HepG2 (cell line): ENCODE measurements at regions not wholly inside any gene's neighbourhood (a gene's known extent, or its start where the extent isn't known, plus 50 kb on each side); places are given as distances from the start of the nearest gene placed in this dataset.

Source experiments
- CHD2 ChIP-seq: IDR thresholded peaks from 2 replicates; pipeline ENCODE4 v1.6.1; 2011; ENCODE audit warnings: low read depth, low read length, improper control_type of control experiment
- HNRNPL ChIP-seq: fragments of 200-400 bp; formaldehyde crosslinking; IDR thresholded peaks from 2 replicates; pipeline ENCODE4 v1.6.1; 2017; ENCODE audit warnings: mild to moderate bottlenecking, low read depth, low read length
- NFE2 ChIP-seq: sonication (generic); formaldehyde crosslinking; IDR thresholded peaks from 2 replicates; pipeline ENCODE4 v1.4.0; 2020; ENCODE audit warnings: missing genetic modification reagents
- PAF1 ChIP-seq: IDR thresholded peaks from 2 replicates; pipeline ENCODE4 v1.6.1; 2016; ENCODE audit warnings: missing genetic modification reagents, missing compliant biosample characterization
- TF ChIP-seq, protein P1 (sequence below): sonication (generic); formaldehyde crosslinking; IDR thresholded peaks from 2 replicates; pipeline ENCODE4 v1.9.0; 2021; ENCODE audit warnings: mild to moderate bottlenecking, missing genetic modification reagents
- TF ChIP-seq, protein P2 (sequence below): sonication (generic); formaldehyde crosslinking; IDR thresholded peaks from 2 replicates; pipeline ENCODE4 v1.9.0; 2021; ENCODE audit warnings: missing genetic modification reagents, borderline replicate concordance

DNA sequence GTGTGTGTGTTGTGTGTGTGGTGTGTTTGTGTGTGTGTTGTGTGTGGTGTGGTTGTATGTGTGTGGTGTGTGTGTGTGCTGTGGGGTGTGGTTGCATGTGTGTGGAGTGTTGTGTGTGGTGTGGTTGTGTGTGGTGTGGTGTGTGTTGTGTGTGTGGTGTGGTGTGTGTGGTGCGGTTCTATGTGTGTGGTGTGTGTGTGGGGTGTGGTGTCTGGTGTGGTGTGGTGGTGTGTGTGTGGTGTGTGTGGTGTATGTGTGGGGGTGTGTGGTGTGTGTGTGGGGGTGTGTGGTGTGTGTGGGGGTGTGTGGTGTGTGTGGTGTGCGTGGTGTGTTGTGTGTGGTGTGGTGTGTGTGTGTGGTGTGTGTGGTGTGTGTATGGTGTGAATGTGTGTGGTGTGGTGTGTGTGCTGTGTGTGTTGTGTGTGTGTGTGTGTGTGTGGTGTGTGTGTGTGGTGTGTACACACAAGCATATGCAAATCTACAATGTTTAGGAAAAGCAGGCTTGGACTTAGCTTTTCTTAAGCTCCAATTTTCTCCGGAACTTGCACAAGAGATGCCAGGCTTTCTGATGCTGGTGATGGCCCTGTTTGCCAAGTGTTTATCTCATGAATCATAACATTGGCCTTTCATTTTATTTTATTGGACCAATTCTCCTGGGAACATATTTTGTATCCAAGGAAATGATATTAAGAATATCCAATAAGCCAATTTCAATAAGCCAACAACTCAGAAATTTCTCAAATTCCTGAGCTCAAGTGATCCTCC, 148.7 kb downstream of the SPATA18 start (continued):
- TF ChIP-seq, protein P1, sequence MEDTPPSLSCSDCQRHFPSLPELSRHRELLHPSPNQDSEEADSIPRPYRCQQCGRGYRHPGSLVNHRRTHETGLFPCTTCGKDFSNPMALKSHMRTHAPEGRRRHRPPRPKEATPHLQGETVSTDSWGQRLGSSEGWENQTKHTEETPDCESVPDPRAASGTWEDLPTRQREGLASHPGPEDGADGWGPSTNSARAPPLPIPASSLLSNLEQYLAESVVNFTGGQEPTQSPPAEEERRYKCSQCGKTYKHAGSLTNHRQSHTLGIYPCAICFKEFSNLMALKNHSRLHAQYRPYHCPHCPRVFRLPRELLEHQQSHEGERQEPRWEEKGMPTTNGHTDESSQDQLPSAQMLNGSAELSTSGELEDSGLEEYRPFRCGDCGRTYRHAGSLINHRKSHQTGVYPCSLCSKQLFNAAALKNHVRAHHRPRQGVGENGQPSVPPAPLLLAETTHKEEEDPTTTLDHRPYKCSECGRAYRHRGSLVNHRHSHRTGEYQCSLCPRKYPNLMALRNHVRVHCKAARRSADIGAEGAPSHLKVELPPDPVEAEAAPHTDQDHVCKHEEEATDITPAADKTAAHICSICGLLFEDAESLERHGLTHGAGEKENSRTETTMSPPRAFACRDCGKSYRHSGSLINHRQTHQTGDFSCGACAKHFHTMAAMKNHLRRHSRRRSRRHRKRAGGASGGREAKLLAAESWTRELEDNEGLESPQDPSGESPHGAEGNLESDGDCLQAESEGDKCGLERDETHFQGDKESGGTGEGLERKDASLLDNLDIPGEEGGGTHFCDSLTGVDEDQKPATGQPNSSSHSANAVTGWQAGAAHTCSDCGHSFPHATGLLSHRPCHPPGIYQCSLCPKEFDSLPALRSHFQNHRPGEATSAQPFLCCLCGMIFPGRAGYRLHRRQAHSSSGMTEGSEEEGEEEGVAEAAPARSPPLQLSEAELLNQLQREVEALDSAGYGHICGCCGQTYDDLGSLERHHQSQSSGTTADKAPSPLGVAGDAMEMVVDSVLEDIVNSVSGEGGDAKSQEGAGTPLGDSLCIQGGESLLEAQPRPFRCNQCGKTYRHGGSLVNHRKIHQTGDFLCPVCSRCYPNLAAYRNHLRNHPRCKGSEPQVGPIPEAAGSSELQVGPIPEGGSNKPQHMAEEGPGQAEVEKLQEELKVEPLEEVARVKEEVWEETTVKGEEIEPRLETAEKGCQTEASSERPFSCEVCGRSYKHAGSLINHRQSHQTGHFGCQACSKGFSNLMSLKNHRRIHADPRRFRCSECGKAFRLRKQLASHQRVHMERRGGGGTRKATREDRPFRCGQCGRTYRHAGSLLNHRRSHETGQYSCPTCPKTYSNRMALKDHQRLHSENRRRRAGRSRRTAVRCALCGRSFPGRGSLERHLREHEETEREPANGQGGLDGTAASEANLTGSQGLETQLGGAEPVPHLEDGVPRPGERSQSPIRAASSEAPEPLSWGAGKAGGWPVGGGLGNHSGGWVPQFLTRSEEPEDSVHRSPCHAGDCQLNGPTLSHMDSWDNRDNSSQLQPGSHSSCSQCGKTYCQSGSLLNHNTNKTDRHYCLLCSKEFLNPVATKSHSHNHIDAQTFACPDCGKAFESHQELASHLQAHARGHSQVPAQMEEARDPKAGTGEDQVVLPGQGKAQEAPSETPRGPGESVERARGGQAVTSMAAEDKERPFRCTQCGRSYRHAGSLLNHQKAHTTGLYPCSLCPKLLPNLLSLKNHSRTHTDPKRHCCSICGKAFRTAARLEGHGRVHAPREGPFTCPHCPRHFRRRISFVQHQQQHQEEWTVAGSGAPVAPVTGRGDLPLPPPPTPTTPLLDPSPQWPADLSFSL (CRISPR knock-in tag), result peak; percentile 92
- TF ChIP-seq HNRNPL (peak; percentile 58; the same call in 1 of the 2 replicates), PAF1 (CRISPR knock-in tag) (no peak), CHD2 (no peak), NFE2 (CRISPR knock-in tag) (no peak)
- TF ChIP-seq, protein P2, sequence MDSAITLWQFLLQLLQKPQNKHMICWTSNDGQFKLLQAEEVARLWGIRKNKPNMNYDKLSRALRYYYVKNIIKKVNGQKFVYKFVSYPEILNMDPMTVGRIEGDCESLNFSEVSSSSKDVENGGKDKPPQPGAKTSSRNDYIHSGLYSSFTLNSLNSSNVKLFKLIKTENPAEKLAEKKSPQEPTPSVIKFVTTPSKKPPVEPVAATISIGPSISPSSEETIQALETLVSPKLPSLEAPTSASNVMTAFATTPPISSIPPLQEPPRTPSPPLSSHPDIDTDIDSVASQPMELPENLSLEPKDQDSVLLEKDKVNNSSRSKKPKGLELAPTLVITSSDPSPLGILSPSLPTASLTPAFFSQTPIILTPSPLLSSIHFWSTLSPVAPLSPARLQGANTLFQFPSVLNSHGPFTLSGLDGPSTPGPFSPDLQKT, result no peak
